ENCODE measurements at regions not wholly inside any gene's neighbourhood (a gene's known extent, or its start where the extent isn't known, plus 50 kb on each side); places are given as distances from the start of the nearest gene placed in this dataset.

- DNase-seq (ENCODE audit: low read depth, low spot score) = no peak
- no peak overlapping the region for H3K4me3 ChIP-seq (ENCODE audit: low read length)
Observed at GRCh38 chr14:104345621-104346462, 207.5 kb downstream of the KIF26A start.

GRCh38 chr14:104346608-104347007 is 208.2 kb downstream of the KIF26A start:
- no peak for DNase-seq (ENCODE audit: low read depth, low spot score)
- H3K4me3 ChIP-seq (ENCODE audit: low read length) = no peak overlapping the region

- H3K4me3 ChIP-seq (ENCODE audit: low read length) = no peak overlapping the region
- no peak for DNase-seq (ENCODE audit: low read depth, low spot score)
Observed at GRCh38 chr14:104348741-104349140, 210.4 kb downstream of the KIF26A start.

- no peak for DNase-seq (ENCODE audit: low read depth, low spot score)
- H3K4me3 ChIP-seq (ENCODE audit: low read length) = no peak overlapping the region
Observed at GRCh38 chr14:104349950-104350349, 211.6 kb downstream of the KIF26A start.

GRCh38 chr14:104350463-104351185 is 212.2 kb downstream of the KIF26A start:
- no peak for DNase-seq (ENCODE audit: low read depth, low spot score)
- no peak overlapping the region for H3K4me3 ChIP-seq (ENCODE audit: low read length)

GRCh38 chr14:104351849-104352492 is 213.6 kb downstream of the KIF26A start:
- no peak overlapping the region for H3K4me3 ChIP-seq (ENCODE audit: low read length)
- no peak for DNase-seq (ENCODE audit: low read depth, low spot score)

- DNase-seq (ENCODE audit: low read depth, low spot score) = no peak
Observed at GRCh38 chr14:104352493-104353220, 214.3 kb downstream of the KIF26A start.

GRCh38 chr14:104353221-104353920 is 215.0 kb downstream of the KIF26A start:
- no peak overlapping the region for H3K4me3 ChIP-seq (ENCODE audit: low read length)
- DNase-seq (ENCODE audit: low read depth, low spot score) = no peak

More at GRCh38 chr14:104352493-104353220, 214.3 kb downstream of the KIF26A start:
- no peak overlapping the region for H3K4me3 ChIP-seq (ENCODE audit: low read length)

GRCh38 chr14:104353921-104354701 is 215.7 kb downstream of the KIF26A start:
- no peak for DNase-seq (ENCODE audit: low read depth, low spot score)
- no peak overlapping the region for H3K4me3 ChIP-seq (ENCODE audit: low read length)

GRCh38 chr14:104355101-104356019 is 217.0 kb downstream of the KIF26A start:
- no peak overlapping the region for H3K4me3 ChIP-seq (ENCODE audit: low read length)
- DNase-seq (ENCODE audit: low read depth, low spot score) = no peak

- no peak for DNase-seq (ENCODE audit: low read depth, low spot score)
- no peak overlapping the region for H3K4me3 ChIP-seq (ENCODE audit: low read length)
Observed at GRCh38 chr14:104356020-104356737, 217.8 kb downstream of the KIF26A start.

- no peak for DNase-seq (ENCODE audit: low read depth, low spot score)
- H3K4me3 ChIP-seq (ENCODE audit: low read length) = no peak overlapping the region
Observed at GRCh38 chr14:104356738-104357688, 218.6 kb downstream of the KIF26A start.

GRCh38 chr14:104357689-104358527 is 219.5 kb downstream of the KIF26A start:
- no peak for DNase-seq (ENCODE audit: low read depth, low spot score)
- no peak overlapping the region for H3K4me3 ChIP-seq (ENCODE audit: low read length)

GRCh38 chr14:104358528-104359300 is 220.3 kb downstream of the KIF26A start:
- no peak for DNase-seq (ENCODE audit: low read depth, low spot score)
- H3K4me3 ChIP-seq (ENCODE audit: low read length) = no peak overlapping the region
